ENCODE measurements at regions not wholly inside any gene's neighbourhood (a gene's known extent, or its start where the extent isn't known, plus 50 kb on each side); places are given as distances from the start of the nearest gene placed in this dataset.

GRCh38 chr5:34450338-34450737 lies 205.8 kb upstream of the RAI14 start:
- TF ChIP-seq CTCF (IDR thresholded peaks at IDR 0.05; ENCODE audit: insufficient read depth, low read length) (no peak), POLR2AphosphoS5 (IDR thresholded peaks at IDR 0.05; ENCODE audit: low read depth) (no peak), REST (IDR thresholded peaks at IDR 0.05; ENCODE audit: insufficient replicate concordance, low read depth) (no peak), SPI1 (IDR thresholded peaks at IDR 0.05; ENCODE audit: borderline replicate concordance, low read depth) (no peak), GABPA (IDR thresholded peaks at IDR 0.05; ENCODE audit: low read depth) (no peak)

Data from HL-60 (cell line).